HepG2 (cell line): ENCODE measurements at regions not wholly inside any gene's neighbourhood (a gene's known extent, or its start where the extent isn't known, plus 50 kb on each side); places are given as distances from the start of the nearest gene placed in this dataset.

Source experiments
- ATAC-seq: fragments of 200-7000 bp; cut with Tn5 transposase; 3 replicates; pipeline ENCODE4 v1.9.1; 2020; ENCODE audit warnings: mild to moderate bottlenecking, moderate library complexity
- BruUV-seq: library from RNA; stranded (reverse); fragments of 400-500 nt; replicated peaks from 2 replicates; lab custom pipeline; 2021; lab: Mats Ljungman, UMichigan
- CTCF ChIA-PET: fragments of 300-600 bp; formaldehyde crosslinking; extraction: SDS; loops from one replicate; lab custom pipeline; 2021; ENCODE audit warnings: low total read pairs, inconsistent platforms, low intra/inter-chr PET ratio; lab: Yijun Ruan, JAX
- POLR2A ChIA-PET: fragments of 350-600 bp; sonication (Branson Sonifier 250); formaldehyde crosslinking; loops from one replicate; lab custom pipeline; 2020; ENCODE audit warnings: antibody characterized with exemption, inconsistent platforms; lab: Yijun Ruan, JAX
- DNase-seq: peaks from one replicate; pipeline ENCODE4 v3.0.0-alpha.2; 2015; ENCODE audit warnings: low spot score
- FAIRE-seq: peaks from 3 replicates; lab custom pipeline; 2011; peaks lifted over from hg19 to GRCh38; lab: Jason Lieb, UNC
- H2AFZ ChIP-seq: one replicate; pipeline ENCODE4 v1.6.1; 2011; ENCODE audit warnings: low read length, inconsistent platforms
- H3K27ac ChIP-seq: fragments of 300-600 bp; 3 replicates; pipeline ENCODE4 v1.8.0; 2011; ENCODE audit warnings: mixed run types, mild to moderate bottlenecking, mixed read lengths, low read length, inconsistent platforms; ENCODE audit not compliant: insufficient read depth; ENCODE audit errors: extremely low read length
- H3K27me3 ChIP-seq, 2 experiments: fragments of 200-600 bp in 1 of 2; 2 replicates in 1 of 2; 3 replicates in 1 of 2; pipeline versions ENCODE4 v1.6.0 to v1.8.0; 2011; ENCODE audit warnings: low read length in 2 of 2, mild to moderate bottlenecking in 2 of 2, moderate library complexity in 2 of 2, inconsistent platforms in 1 of 2; ENCODE audit not compliant: insufficient read depth in 2 of 2, control insufficient read depth in 1 of 2
- H3K36me3 ChIP-seq, 2 experiments: fragments of 200-600 bp in 1 of 2; replicated peaks in 1 of 2; 2 replicates in 1 of 2; 3 replicates in 1 of 2; pipeline versions ENCODE4 v1.5.1 to v1.8.0; 2011; ENCODE audit warnings: low read length in 2 of 2, inconsistent platforms in 1 of 2; ENCODE audit not compliant: insufficient read depth in 2 of 2, control insufficient read depth in 1 of 2
- H3K4me1 ChIP-seq: 2 replicates; pipeline ENCODE4 v1.5.1; 2012; ENCODE audit warnings: low read length, inconsistent platforms; ENCODE audit not compliant: insufficient read depth
- H3K4me2 ChIP-seq: 2 replicates; pipeline ENCODE4 v1.6.0; 2011; ENCODE audit warnings: low read depth, low read length, inconsistent platforms
- H3K4me3 ChIP-seq, 3 experiments: fragments of 200-600 bp in 1 of 3; sonication (generic), shearing (Covaris generic) in 1 of 3; replicated peaks in 1 of 3; 2 replicates each; pipeline ENCODE4 v1.5.1; 2011 to 2016; ENCODE audit warnings: low read length in 3 of 3, inconsistent platforms in 2 of 3, low read depth in 2 of 3, mild to moderate bottlenecking in 2 of 3, control low read depth in 1 of 3, mixed read lengths in 1 of 3; ENCODE audit not compliant: insufficient read depth in 1 of 3
- H3K79me2 ChIP-seq: one replicate; pipeline ENCODE4 v1.6.1; 2011; ENCODE audit warnings: low read length, inconsistent platforms; ENCODE audit not compliant: insufficient read depth
- H3K9ac ChIP-seq: 2 replicates; pipeline ENCODE4 v1.6.0; 2011; ENCODE audit warnings: mild to moderate bottlenecking, low read depth, low read length, inconsistent platforms; ENCODE audit not compliant: insufficient read depth
- H3K9me3 ChIP-seq: 2 replicates; pipeline ENCODE4 v1.5.1; 2012; ENCODE audit warnings: mild to moderate bottlenecking, low read length
- H4K20me1 ChIP-seq: 2 replicates; pipeline ENCODE4 v1.6.0; 2011; ENCODE audit warnings: inconsistent platforms, mild to moderate bottlenecking, low read length, moderate library complexity; ENCODE audit not compliant: insufficient read depth
- ELF3 ChIP-seq: IDR thresholded peaks from 2 replicates; pipeline ENCODE4 v1.6.1; 2016; ENCODE audit warnings: missing genetic modification reagents, missing compliant biosample characterization
- HNRNPK ChIP-seq: fragments of 200-400 bp; formaldehyde crosslinking; IDR thresholded peaks from 2 replicates; pipeline ENCODE4 v1.6.1; 2018; ENCODE audit warnings: low read length, low read depth, moderate library complexity, mild to moderate bottlenecking; ENCODE audit not compliant: poor library complexity, severe bottlenecking
- HNRNPLL ChIP-seq: fragments of 200-400 bp; formaldehyde crosslinking; IDR thresholded peaks from 2 replicates; pipeline ENCODE4 v1.6.1; 2017; ENCODE audit warnings: mild to moderate bottlenecking, low read depth, low read length; ENCODE audit not compliant: poor library complexity, severe bottlenecking
- JUN ChIP-seq: sonication (generic); formaldehyde crosslinking; IDR thresholded peaks from 2 replicates; pipeline ENCODE4 v1.4.0; 2020; ENCODE audit warnings: mild to moderate bottlenecking, missing genetic modification reagents
- KDM5B ChIP-seq: sonication (generic); formaldehyde crosslinking; IDR thresholded peaks from 2 replicates; pipeline ENCODE4 v1.4.0; 2020; ENCODE audit warnings: missing genetic modification reagents, mild to moderate bottlenecking, borderline replicate concordance
- NAIF1 ChIP-seq: sonication (generic); formaldehyde crosslinking; IDR thresholded peaks from 2 replicates; pipeline ENCODE4 v1.5.0; 2020; ENCODE audit warnings: mild to moderate bottlenecking, missing genetic modification reagents, borderline replicate concordance
- NFIB ChIP-seq: sonication (generic); formaldehyde crosslinking; IDR thresholded peaks from 2 replicates; pipeline ENCODE4 v1.9.0; 2021; ENCODE audit warnings: missing genetic modification reagents, mild to moderate bottlenecking, borderline replicate concordance
- TEAD2 ChIP-seq: sonication (generic); formaldehyde crosslinking; IDR thresholded peaks from 2 replicates; pipeline ENCODE4 v1.9.0; 2021; ENCODE audit warnings: missing genetic modification reagents
- WIZ ChIP-seq: sonication (generic); formaldehyde crosslinking; IDR thresholded peaks from 2 replicates; pipeline ENCODE4 v1.5.1; 2020; ENCODE audit warnings: mild to moderate bottlenecking, missing genetic modification reagents
- ZBTB20 ChIP-seq: sonication (generic); formaldehyde crosslinking; IDR thresholded peaks from 2 replicates; pipeline ENCODE4 v1.8.1; 2023; ENCODE audit warnings: missing genetic modification reagents, low read depth, mild to moderate bottlenecking, borderline replicate concordance
- ZBTB39 ChIP-seq: sonication (generic); formaldehyde crosslinking; IDR thresholded peaks from 2 replicates; pipeline ENCODE4 v1.5.0; 2020; ENCODE audit warnings: missing genetic modification reagents
- ZFP1 ChIP-seq: IDR thresholded peaks from 2 replicates; pipeline ENCODE4 v1.6.1; 2016
- ZFY ChIP-seq: sonication (generic); formaldehyde crosslinking; IDR thresholded peaks from 2 replicates; pipeline ENCODE4 v1.4.0; 2020; ENCODE audit warnings: missing genetic modification reagents
- ZNF280D ChIP-seq: sonication (generic); formaldehyde crosslinking; IDR thresholded peaks from 2 replicates; pipeline ENCODE4 v1.5.1; 2020; ENCODE audit warnings: mild to moderate bottlenecking, missing genetic modification reagents
- ZNF337 ChIP-seq: sonication (generic); formaldehyde crosslinking; IDR thresholded peaks from 2 replicates; pipeline ENCODE4 v1.5.1; 2020; ENCODE audit warnings: missing genetic modification reagents, low read depth, mild to moderate bottlenecking, borderline replicate concordance
- ZNF33B ChIP-seq: sonication (generic); formaldehyde crosslinking; IDR thresholded peaks from 2 replicates; pipeline ENCODE4 v1.5.1; 2020; ENCODE audit warnings: mild to moderate bottlenecking, missing genetic modification reagents
- ZNF562 ChIP-seq: sonication (generic); formaldehyde crosslinking; IDR thresholded peaks from 2 replicates; pipeline ENCODE4 v1.8.0; 2022; ENCODE audit warnings: missing genetic modification reagents, borderline replicate concordance
- ZNF773 ChIP-seq: sonication (generic); formaldehyde crosslinking; IDR thresholded peaks from 2 replicates; pipeline ENCODE4 v1.4.0; 2020; ENCODE audit warnings: missing genetic modification reagents, borderline replicate concordance
- ZSCAN31 ChIP-seq: sonication (generic); formaldehyde crosslinking; IDR thresholded peaks from 2 replicates; pipeline ENCODE4 v1.5.0; 2020; ENCODE audit warnings: low read depth, mild to moderate bottlenecking, missing genetic modification reagents
- WGBS: methylation state at CpG from one replicate; pipeline ENCODE4 v1.1.6; 2017; ENCODE audit warnings: low lambda C conversion rate; 5-methylcytosine and 5-hydroxymethylcytosine counted together
- in situ Hi-C: cut with HindIII; loops from 2 replicates; pipeline ENCODE4 v1.10.0; 2017; ENCODE audit warnings: low pct_unique_long_range_greater_than_20kb; ENCODE audit not compliant: extremely low pct_ligation_motif_present
- intact Hi-C: fragments of 100-400 bp; cut with micrococcal nuclease; formaldehyde crosslinking; loops from one replicate; pipeline ENCODE4 v1.10.0; 2022; ENCODE audit not compliant: unreplicated experiment

- FAIRE-seq = no peak
- BruUV-seq = no TSS peak
- no peak for ATAC-seq
Observed at GRCh38 chr12:77299910-77300669, 234.7 kb upstream of the E2F7 start.

More at GRCh38 chr12:77299910-77300669, 234.7 kb upstream of the E2F7 start:
- Histone ChIP-seq H2AFZ (no peak overlapping the region), H4K20me1 (no peaks in the 10 kb centered on the region), H3K79me2 (no peaks in the 10 kb centered on the region), H3K27me3 (no peaks in the 10 kb centered on the region), H3K36me3 (no peaks in the 10 kb centered on the region), H3K27ac (no peak overlapping the region), H3K4me2 (no peak overlapping the region), H3K4me1 (no peaks in the 10 kb centered on the region), H3K9ac (no peak overlapping the region), H3K4me3 (no peak overlapping the region), H3K9me3 (no peaks in the 10 kb centered on the region)
- intact Hi-C loops = no loop called here
- WGBS = 34% methylated on average over 4 of the region's 4 CpGs
- no peak for TF ChIP-seq ZNF33B
- TF ChIP-seq TEAD2 (CRISPR knock-in tag) = no peak
- TF ChIP-seq HNRNPLL = no peak
- no peak for TF ChIP-seq NAIF1 (CRISPR knock-in tag)
- TF ChIP-seq KDM5B (CRISPR knock-in tag) = no peak
- TF ChIP-seq WIZ (CRISPR knock-in tag) = no peak
- no peak for TF ChIP-seq ZFY (CRISPR knock-in tag)
- TF ChIP-seq ZNF562 = no peak
- no peak for TF ChIP-seq ZBTB39 (CRISPR knock-in tag)
- no peak for TF ChIP-seq ZNF337 (CRISPR knock-in tag)
- TF ChIP-seq ZFP1 (CRISPR knock-in tag) = no peak
- no peak for TF ChIP-seq ZNF773 (CRISPR knock-in tag)
- TF ChIP-seq ZNF280D = no peak
- no peak for TF ChIP-seq ELF3 (CRISPR knock-in tag)
- no peak for TF ChIP-seq NFIB (CRISPR knock-in tag)
- no peak for TF ChIP-seq ZSCAN31
- no peak for TF ChIP-seq ZBTB20 (CRISPR knock-in tag)
- TF ChIP-seq HNRNPK = no peak
- TF ChIP-seq JUN (CRISPR knock-in tag) = no peak
- no peak for DNase-seq
- in situ Hi-C loops = no loop called here
- ChIA-PET CTCF (no interaction called here), POLR2A (no interaction called here)
